OCI-LY1 (cell line): ENCODE measurements at regions not wholly inside any gene's neighbourhood (a gene's known extent, or its start where the extent isn't known, plus 50 kb on each side); places are given as distances from the start of the nearest gene placed in this dataset.

Experiments
- EZH2 ChIP-seq: fragments of 200-600 bp; sonication (generic), shearing (Covaris generic); IDR thresholded peaks from 2 replicates; pipeline ENCODE4 v1.8.0; 2017; ENCODE audit warnings: borderline replicate concordance, mixed run types, mild to moderate bottlenecking, antibody characterized with exemption, low read length, moderate library complexity, mixed read lengths
- TF ChIP-seq, protein P1 (sequence below): fragments of 200-600 bp; sonication (generic), shearing (Covaris generic); IDR thresholded peaks from 2 replicates; pipeline ENCODE4 v1.5.1; 2017; ENCODE audit warnings: mild to moderate bottlenecking, antibody characterized with exemption, low read length, moderate library complexity, mixed read lengths

DNA sequence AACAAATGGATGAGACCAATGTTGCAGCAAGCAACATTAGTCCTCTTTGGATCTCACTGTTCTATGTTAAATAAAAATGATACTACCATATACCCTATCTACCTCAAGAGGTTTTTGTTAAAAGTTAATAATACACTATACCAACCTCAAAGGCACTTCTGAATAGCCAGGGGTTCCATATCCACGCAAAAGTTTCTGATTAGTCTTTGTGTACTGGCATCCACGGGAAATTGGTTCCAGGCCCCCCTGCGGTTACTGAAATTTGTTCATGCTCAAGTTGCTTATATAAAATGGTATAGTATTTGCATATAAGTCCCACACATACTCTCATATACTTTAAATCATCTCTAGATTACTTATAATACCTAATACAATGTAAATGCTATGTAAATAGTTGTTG, 585.7 kb downstream of the INSC start:
- TF ChIP-seq, protein P1, sequence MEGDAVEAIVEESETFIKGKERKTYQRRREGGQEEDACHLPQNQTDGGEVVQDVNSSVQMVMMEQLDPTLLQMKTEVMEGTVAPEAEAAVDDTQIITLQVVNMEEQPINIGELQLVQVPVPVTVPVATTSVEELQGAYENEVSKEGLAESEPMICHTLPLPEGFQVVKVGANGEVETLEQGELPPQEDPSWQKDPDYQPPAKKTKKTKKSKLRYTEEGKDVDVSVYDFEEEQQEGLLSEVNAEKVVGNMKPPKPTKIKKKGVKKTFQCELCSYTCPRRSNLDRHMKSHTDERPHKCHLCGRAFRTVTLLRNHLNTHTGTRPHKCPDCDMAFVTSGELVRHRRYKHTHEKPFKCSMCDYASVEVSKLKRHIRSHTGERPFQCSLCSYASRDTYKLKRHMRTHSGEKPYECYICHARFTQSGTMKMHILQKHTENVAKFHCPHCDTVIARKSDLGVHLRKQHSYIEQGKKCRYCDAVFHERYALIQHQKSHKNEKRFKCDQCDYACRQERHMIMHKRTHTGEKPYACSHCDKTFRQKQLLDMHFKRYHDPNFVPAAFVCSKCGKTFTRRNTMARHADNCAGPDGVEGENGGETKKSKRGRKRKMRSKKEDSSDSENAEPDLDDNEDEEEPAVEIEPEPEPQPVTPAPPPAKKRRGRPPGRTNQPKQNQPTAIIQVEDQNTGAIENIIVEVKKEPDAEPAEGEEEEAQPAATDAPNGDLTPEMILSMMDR: no peak
- no peak for TF ChIP-seq EZH2
